ENCODE measurements at regions not wholly inside any gene's neighbourhood (a gene's known extent, or its start where the extent isn't known, plus 50 kb on each side); places are given as distances from the start of the nearest gene placed in this dataset.

- no peak for TF ChIP-seq CTCF (IDR thresholded peaks at IDR 0.05)
- TF ChIP-seq POLR2A (IDR thresholded peaks at IDR 0.05) = no peak
Measured at GRCh38 chr4:20444599-20445337, 193.1 kb downstream of the SLIT2 start.
